ENCODE measurements at regions not wholly inside any gene's neighbourhood (a gene's known extent, or its start where the extent isn't known, plus 50 kb on each side); places are given as distances from the start of the nearest gene placed in this dataset.

- DNase-seq, result no peak
- POLR2A ChIA-PET, result no interaction called here
- Mint-ChIP-seq H3K36me3 (peaks cover 0 to 1% (median 0%) of the 10 kb centered on the region in 3 donors), H3K27me3 (no peaks in the 10 kb centered on the region), H3K27ac (no peak overlapping the region), H3K4me1 (no peaks in the 10 kb centered on the region), H3K9me3 (peaks cover 4 to 20% (median 8%) of the 10 kb centered on the region in 5 donors), H3K4me3 (no peak overlapping the region)
- no peaks in the 10 kb centered on the region for H3K27me3 ChIP-seq (ENCODE audit: insufficient read depth, low read length, poor library complexity, severe bottlenecking)
- H3K27ac ChIP-seq (ENCODE audit: low read depth, low read length), result no peak overlapping the region
- H3K36me3 ChIP-seq (ENCODE audit: insufficient read depth, low read length), result no peaks in the 10 kb centered on the region
- H3K4me1 ChIP-seq (ENCODE audit: insufficient read depth, low read length), result no peaks in the 10 kb centered on the region
- H3K4me3 ChIP-seq (ENCODE audit: low read length), result no peak overlapping the region
- no peaks in the 10 kb centered on the region for H3K9me3 ChIP-seq (ENCODE audit: low read length)
- CTCF ChIA-PET, result no interaction called here
These were observed 52.8 kb upstream of the FBXL7 start for GRCh38 chr5:15447209-15447608.

- Histone ChIP-seq H3K27ac (ENCODE audit: low read depth, low read length) (no peak overlapping the region), H3K9me3 (ENCODE audit: low read length) (no peaks in the 10 kb centered on the region)
- no peaks in the 10 kb centered on the region for H3K27me3 Mint-ChIP-seq
These were observed 53.4 kb upstream of the FBXL7 start for GRCh38 chr5:15446552-15446951.

GRCh38 chr5:15442193-15442570 is 57.8 kb upstream of the FBXL7 start:
- ChIA-PET POLR2A (no interaction called here), CTCF (no interaction called here)
- Histone ChIP-seq H3K9me3 (ENCODE audit: low read length) (no peaks in the 10 kb centered on the region), H3K4me3 (ENCODE audit: low read length) (no peak overlapping the region), H3K27ac (ENCODE audit: low read depth, low read length) (no peak overlapping the region), H3K36me3 (ENCODE audit: insufficient read depth, low read length) (no peaks in the 10 kb centered on the region), H3K4me1 (ENCODE audit: insufficient read depth, low read length) (no peaks in the 10 kb centered on the region), H3K27me3 (ENCODE audit: insufficient read depth, low read length, poor library complexity, severe bottlenecking) (no peaks in the 10 kb centered on the region)
- Mint-ChIP-seq H3K9me3 (peaks cover 7 to 28% (median 11%) of the 10 kb centered on the region in 5 donors), H3K4me1 (no peaks in the 10 kb centered on the region), H3K27me3 (no peaks in the 10 kb centered on the region), H3K27ac (no peak overlapping the region), H3K36me3 (no peaks in the 10 kb centered on the region), H3K4me3 (no peak overlapping the region)
- no peak for DNase-seq

More at GRCh38 chr5:15446552-15446951, 53.4 kb upstream of the FBXL7 start:
- Histone ChIP-seq H3K27me3 (ENCODE audit: insufficient read depth, low read length, poor library complexity, severe bottlenecking) (no peaks in the 10 kb centered on the region), H3K36me3 (ENCODE audit: insufficient read depth, low read length) (no peaks in the 10 kb centered on the region), H3K4me1 (ENCODE audit: insufficient read depth, low read length) (no peaks in the 10 kb centered on the region), H3K4me3 (ENCODE audit: low read length) (no peak overlapping the region)
- Mint-ChIP-seq H3K27ac (no peak overlapping the region), H3K36me3 (peaks cover 0 to 1% (median 0%) of the 10 kb centered on the region in 3 donors), H3K4me1 (no peaks in the 10 kb centered on the region), H3K4me3 (no peak overlapping the region), H3K9me3 (peaks cover 3 to 20% (median 8%) of the 10 kb centered on the region in 5 donors)
- DNase-seq, result no peak
- ChIA-PET POLR2A (no interaction called here), CTCF (no interaction called here)

- peaks cover 4 to 28% (median 11%) of the 10 kb centered on the region in 5 donors for H3K9me3 Mint-ChIP-seq
- Histone ChIP-seq H3K4me1 (ENCODE audit: insufficient read depth, low read length) (no peaks in the 10 kb centered on the region), H3K36me3 (ENCODE audit: insufficient read depth, low read length) (no peaks in the 10 kb centered on the region), H3K27me3 (ENCODE audit: insufficient read depth, low read length, poor library complexity, severe bottlenecking) (no peaks in the 10 kb centered on the region), H3K4me3 (ENCODE audit: low read length) (no peak overlapping the region), H3K27ac (ENCODE audit: low read depth, low read length) (no peak overlapping the region), H3K9me3 (ENCODE audit: low read length) (no peaks in the 10 kb centered on the region)
- CTCF ChIA-PET, result no interaction called here
- no peak overlapping the region for H3K27ac Mint-ChIP-seq
- POLR2A ChIA-PET, result no interaction called here
- DNase-seq, result no peak
- H3K4me3 Mint-ChIP-seq, result no peak overlapping the region
- H3K27me3 Mint-ChIP-seq, result no peaks in the 10 kb centered on the region
- H3K36me3 Mint-ChIP-seq, result no peaks in the 10 kb centered on the region
- H3K4me1 Mint-ChIP-seq, result no peaks in the 10 kb centered on the region
These were observed 58.4 kb upstream of the FBXL7 start for GRCh38 chr5:15441433-15442192.

GRCh38 chr5:15440434-15440833 is 59.5 kb upstream of the FBXL7 start:
- H3K9me3 ChIP-seq (ENCODE audit: low read length), result no peaks in the 10 kb centered on the region
- peaks cover 3 to 32% (median 9%) of the 10 kb centered on the region in 5 donors for H3K9me3 Mint-ChIP-seq

GRCh38 chr5:15439801-15440200 is 60.2 kb upstream of the FBXL7 start:
- ChIA-PET POLR2A (no interaction called here), CTCF (no interaction called here)
- Histone ChIP-seq H3K4me1 (ENCODE audit: insufficient read depth, low read length) (no peaks in the 10 kb centered on the region), H3K27me3 (ENCODE audit: insufficient read depth, low read length, poor library complexity, severe bottlenecking) (no peaks in the 10 kb centered on the region), H3K4me3 (ENCODE audit: low read length) (no peak overlapping the region), H3K27ac (ENCODE audit: low read depth, low read length) (no peak overlapping the region), H3K36me3 (ENCODE audit: insufficient read depth, low read length) (no peaks in the 10 kb centered on the region), H3K9me3 (ENCODE audit: low read length) (no peaks in the 10 kb centered on the region)
- H3K36me3 Mint-ChIP-seq, result no peaks in the 10 kb centered on the region
- no peak overlapping the region for H3K27ac Mint-ChIP-seq
- no peak overlapping the region for H3K4me3 Mint-ChIP-seq
- no peaks in the 10 kb centered on the region for H3K27me3 Mint-ChIP-seq
- no peak for DNase-seq
- H3K4me1 Mint-ChIP-seq, result no peaks in the 10 kb centered on the region
- H3K9me3 Mint-ChIP-seq, result peaks cover 3 to 32% (median 9%) of the 10 kb centered on the region in 5 donors

More at GRCh38 chr5:15440434-15440833, 59.5 kb upstream of the FBXL7 start:
- Mint-ChIP-seq H3K27me3 (no peaks in the 10 kb centered on the region), H3K4me1 (no peaks in the 10 kb centered on the region), H3K4me3 (no peak overlapping the region), H3K27ac (no peak overlapping the region), H3K36me3 (no peaks in the 10 kb centered on the region)
- Histone ChIP-seq H3K4me1 (ENCODE audit: insufficient read depth, low read length) (no peaks in the 10 kb centered on the region), H3K27ac (ENCODE audit: low read depth, low read length) (no peak overlapping the region), H3K4me3 (ENCODE audit: low read length) (no peak overlapping the region), H3K36me3 (ENCODE audit: insufficient read depth, low read length) (no peaks in the 10 kb centered on the region), H3K27me3 (ENCODE audit: insufficient read depth, low read length, poor library complexity, severe bottlenecking) (no peaks in the 10 kb centered on the region)
- ChIA-PET POLR2A (no interaction called here), CTCF (no interaction called here)
- DNase-seq, result no peak

GRCh38 chr5:15433709-15434108 is 66.3 kb upstream of the FBXL7 start:
- DNase-seq, result no peak
- no peaks in the 10 kb centered on the region for H3K27me3 ChIP-seq (ENCODE audit: insufficient read depth, low read length, poor library complexity, severe bottlenecking)
- Mint-ChIP-seq H3K36me3 (no peaks in the 10 kb centered on the region), H3K4me1 (no peaks in the 10 kb centered on the region), H3K27ac (no peak overlapping the region), H3K4me3 (no peak overlapping the region), H3K27me3 (no peaks in the 10 kb centered on the region), H3K9me3 (peaks cover 0 to 19% (median 6%) of the 10 kb centered on the region in 5 donors)
- CTCF ChIA-PET, result no interaction called here
- no peaks in the 10 kb centered on the region for H3K9me3 ChIP-seq (ENCODE audit: low read length)
- POLR2A ChIA-PET, result no interaction called here
- H3K4me1 ChIP-seq (ENCODE audit: insufficient read depth, low read length), result no peaks in the 10 kb centered on the region
- H3K4me3 ChIP-seq (ENCODE audit: low read length), result no peak overlapping the region
- no peak overlapping the region for H3K27ac ChIP-seq (ENCODE audit: low read depth, low read length)
- no peaks in the 10 kb centered on the region for H3K36me3 ChIP-seq (ENCODE audit: insufficient read depth, low read length)

- Mint-ChIP-seq H3K27ac (no peak overlapping the region), H3K4me1 (no peaks in the 10 kb centered on the region), H3K27me3 (no peaks in the 10 kb centered on the region), H3K9me3 (peaks cover 0 to 7% (median 4%) of the 10 kb centered on the region in 5 donors), H3K36me3 (no peaks in the 10 kb centered on the region), H3K4me3 (no peak overlapping the region)
- Histone ChIP-seq H3K4me3 (ENCODE audit: low read length) (no peak overlapping the region), H3K27me3 (ENCODE audit: insufficient read depth, low read length, poor library complexity, severe bottlenecking) (no peaks in the 10 kb centered on the region), H3K36me3 (ENCODE audit: insufficient read depth, low read length) (no peaks in the 10 kb centered on the region), H3K4me1 (ENCODE audit: insufficient read depth, low read length) (no peaks in the 10 kb centered on the region), H3K27ac (ENCODE audit: low read depth, low read length) (no peak overlapping the region), H3K9me3 (ENCODE audit: low read length) (no peaks in the 10 kb centered on the region)
- ChIA-PET POLR2A (no interaction called here), CTCF (no interaction called here)
- no peak for DNase-seq
These were observed 68.1 kb upstream of the FBXL7 start for GRCh38 chr5:15431923-15432322.
